CD4-positive, alpha-beta memory T cell (primary cell): ENCODE measurements at regions not wholly inside any gene's neighbourhood (a gene's known extent, or its start where the extent isn't known, plus 50 kb on each side); places are given as distances from the start of the nearest gene placed in this dataset.
"Not testable (repeated sequence)": the region's sequence is repeated elsewhere in the genome, so short reads cannot be mapped to it uniquely, and the experiment has no call there.

Experiments used
- CTCF ChIA-PET: fragments of 350-600 bp; sonication (Branson Sonifier 250); formaldehyde crosslinking; loops from one replicate; lab custom pipeline; 2021; ENCODE audit warnings: inconsistent platforms; ENCODE audit not compliant: partially characterized antibody; lab: Charles Lee
- POLR2A ChIA-PET: fragments of 350-600 bp; sonication (Branson Sonifier 250); formaldehyde crosslinking; loops from one replicate; lab custom pipeline; 2021; ENCODE audit not compliant: partially characterized antibody; lab: Charles Lee
- DNase-seq, 5 donors: peaks; one replicate each; pipeline versions ENCODE4 v3.0.0 to v3.0.0-alpha.2; 2020 to 2022; ENCODE audit warnings: mixed read lengths in 1 of 5
- H3K27ac ChIP-seq: one replicate; pipeline ENCODE4 v1.7.0; 2013; ENCODE audit warnings: low read depth, low read length
- H3K27me3 ChIP-seq: 2 replicates; pipeline ENCODE4 v1.7.0; 2013; ENCODE audit warnings: mild to moderate bottlenecking, low read length, moderate library complexity; ENCODE audit not compliant: insufficient read depth
- H3K36me3 ChIP-seq: 2 replicates; pipeline ENCODE4 v1.7.0; 2013; ENCODE audit warnings: mild to moderate bottlenecking, low read length, moderate library complexity; ENCODE audit not compliant: insufficient read depth
- H3K4me1 ChIP-seq: 2 replicates; pipeline ENCODE4 v1.7.0; 2013; ENCODE audit warnings: mild to moderate bottlenecking, low read length, moderate library complexity; ENCODE audit not compliant: insufficient read depth
- H3K4me3 ChIP-seq, 2 donors: one replicate each; pipeline ENCODE4 v1.7.0; 2013; ENCODE audit warnings: low read length in 2 of 2, mild to moderate bottlenecking in 1 of 2
- H3K9me3 ChIP-seq, 2 donors: one replicate each; pipeline ENCODE4 v1.7.0; 2013; ENCODE audit warnings: low read length in 2 of 2, control low read depth in 1 of 2; ENCODE audit not compliant: control insufficient read depth in 1 of 2
- H3K27ac Mint-ChIP-seq, 7 donors: one replicate each; pipeline ENCODE4 v1.8.0; 2020 to 2021; ENCODE audit warnings: mixed read lengths in 7 of 7, mild to moderate bottlenecking in 6 of 7, inconsistent platforms in 3 of 7, moderate library complexity in 3 of 7
- H3K27me3 Mint-ChIP-seq, 2 donors: one replicate each; pipeline ENCODE4 v1.8.0; 2020 to 2021; ENCODE audit warnings: mixed read lengths in 2 of 2
- H3K36me3 Mint-ChIP-seq, 2 donors: one replicate each; pipeline ENCODE4 v1.8.0; 2020 to 2021; ENCODE audit warnings: mixed read lengths in 2 of 2, inconsistent platforms in 1 of 2, mild to moderate bottlenecking in 1 of 2
- H3K4me1 Mint-ChIP-seq, 4 donors: one replicate each; pipeline ENCODE4 v1.8.0; 2020 to 2021; ENCODE audit warnings: mixed read lengths in 4 of 4, mild to moderate bottlenecking in 1 of 4
- H3K4me3 Mint-ChIP-seq, 8 donors: one replicate each; pipeline ENCODE4 v1.8.0; 2020 to 2021; ENCODE audit warnings: mixed read lengths in 8 of 8, mild to moderate bottlenecking in 7 of 8, moderate library complexity in 6 of 8, inconsistent platforms in 3 of 8
- H3K9me3 Mint-ChIP-seq, 8 donors: one replicate each; pipeline ENCODE4 v1.8.0; 2020 to 2021; ENCODE audit warnings: mixed read lengths in 8 of 8, mild to moderate bottlenecking in 5 of 8, inconsistent platforms in 3 of 8, moderate library complexity in 1 of 8
- intact Hi-C: fragments of 100-400 bp; cut with micrococcal nuclease; formaldehyde crosslinking; loops from one replicate; pipeline ENCODE4 v1.15.1; 2023

DNA sequence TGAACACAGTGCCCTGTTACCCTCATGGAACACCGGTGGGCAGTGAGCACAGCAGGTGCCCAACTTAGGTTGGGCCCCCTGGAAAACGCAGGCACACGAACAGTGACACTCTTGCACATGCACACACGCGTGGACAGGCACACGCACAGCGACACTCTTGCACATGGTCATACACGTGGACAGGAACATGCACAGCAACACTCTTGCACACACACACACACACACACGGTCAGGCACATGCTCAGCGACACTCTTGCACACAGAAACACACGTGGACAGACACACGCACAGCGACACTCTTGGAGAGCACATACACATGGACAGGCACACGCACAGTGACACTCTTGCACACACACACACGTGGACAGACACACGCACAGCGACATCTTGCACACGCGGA, 559.4 kb upstream of the ADAMTS16 start:
- H3K4me3 ChIP-seq = no peak overlapping the region
- no peaks in the 10 kb centered on the region for H3K4me1 ChIP-seq
- no peaks in the 10 kb centered on the region for H3K36me3 ChIP-seq
- H3K4me1 Mint-ChIP-seq = no peaks in the 10 kb centered on the region
- no peak for DNase-seq
- H3K27me3 Mint-ChIP-seq = no peaks in the 10 kb centered on the region
- peak overlapping the region in 1 of 7 donors; percentile 48 for H3K27ac Mint-ChIP-seq
- H3K27ac ChIP-seq = no peak overlapping the region
- ChIA-PET CTCF (no interaction called here), POLR2A (no interaction called here)
- intact Hi-C loops = no loop called here
- H3K4me3 Mint-ChIP-seq = no peak overlapping the region
- no peaks in the 10 kb centered on the region for H3K36me3 Mint-ChIP-seq
- no peaks in the 10 kb centered on the region for H3K9me3 ChIP-seq
- H3K27me3 ChIP-seq = no peaks in the 10 kb centered on the region
- H3K9me3 Mint-ChIP-seq = peaks cover 3 to 24% (median 16%) of the 10 kb centered on the region in 8 donors

DNA sequence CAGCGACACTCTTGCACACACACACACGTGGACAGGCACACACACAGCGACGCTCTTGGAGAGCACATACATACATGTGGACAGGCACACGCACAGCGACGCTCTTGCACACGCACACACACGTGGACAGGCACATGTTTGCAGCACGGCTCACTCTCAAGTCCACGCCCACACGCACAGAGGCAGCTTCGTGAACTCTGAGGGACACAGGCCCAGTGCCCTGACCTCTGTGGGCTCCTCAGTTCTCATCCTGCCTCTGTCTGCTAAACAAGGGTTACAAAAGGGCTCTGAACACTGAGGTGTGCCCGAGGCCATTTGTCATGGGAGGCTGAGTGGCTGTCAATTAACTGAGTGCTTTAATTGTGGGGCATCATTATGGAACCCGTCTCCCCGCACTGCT, 558.8 kb upstream of the ADAMTS16 start:
- no peak overlapping the region for H3K27ac Mint-ChIP-seq
- H3K36me3 ChIP-seq = no peaks in the 10 kb centered on the region
- H3K4me1 ChIP-seq = no peaks in the 10 kb centered on the region
- ChIA-PET CTCF (no interaction called here), POLR2A (no interaction called here)
- peaks cover 3 to 26% (median 16%) of the 10 kb centered on the region in 8 donors for H3K9me3 Mint-ChIP-seq
- H3K9me3 ChIP-seq = no peaks in the 10 kb centered on the region
- H3K4me1 Mint-ChIP-seq = no peaks in the 10 kb centered on the region
- no peaks in the 10 kb centered on the region for H3K36me3 Mint-ChIP-seq
- no peak overlapping the region for H3K4me3 Mint-ChIP-seq
- no peaks in the 10 kb centered on the region for H3K27me3 ChIP-seq
- no peak overlapping the region for H3K4me3 ChIP-seq
- H3K27me3 Mint-ChIP-seq = no peaks in the 10 kb centered on the region
- intact Hi-C loops = no loop called here
- H3K27ac ChIP-seq = no peak overlapping the region
- no peak for DNase-seq

DNA sequence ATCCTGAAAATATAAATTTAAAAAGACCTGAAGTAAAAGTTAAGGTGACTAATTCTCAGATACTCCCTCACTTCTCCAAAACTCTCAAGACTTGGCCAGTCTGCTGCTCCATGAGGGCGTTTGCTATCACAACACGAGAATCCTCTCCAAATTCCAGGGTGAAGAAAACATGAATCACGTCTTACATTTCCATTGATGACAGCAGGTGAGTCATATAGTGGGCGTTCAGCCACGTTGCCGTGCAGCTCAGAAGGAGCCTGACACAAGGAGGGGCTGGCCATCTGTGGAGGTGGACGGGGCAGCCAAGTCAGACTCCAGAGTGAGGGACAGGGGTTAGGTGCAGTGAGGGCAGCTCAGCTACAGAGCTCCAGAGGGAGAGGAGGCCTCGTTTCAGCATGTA, 555.1 kb upstream of the ADAMTS16 start:
- Histone ChIP-seq H3K27ac (no peak overlapping the region), H3K9me3 (no peaks in the 10 kb centered on the region), H3K27me3 (no peaks in the 10 kb centered on the region), H3K4me3 (no peak overlapping the region), H3K36me3 (no peaks in the 10 kb centered on the region), H3K4me1 (no peaks in the 10 kb centered on the region)
- intact Hi-C loops = no loop called here
- no peak for DNase-seq
- Mint-ChIP-seq H3K4me3 (no peak overlapping the region), H3K36me3 (no peaks in the 10 kb centered on the region), H3K4me1 (no peaks in the 10 kb centered on the region), H3K27ac (no peak overlapping the region), H3K9me3 (peaks cover 0 to 29% (median 12%) of the 10 kb centered on the region in 8 donors), H3K27me3 (no peaks in the 10 kb centered on the region)
- POLR2A ChIA-PET = no interaction called here
- CTCF ChIA-PET = no interaction called here

DNA sequence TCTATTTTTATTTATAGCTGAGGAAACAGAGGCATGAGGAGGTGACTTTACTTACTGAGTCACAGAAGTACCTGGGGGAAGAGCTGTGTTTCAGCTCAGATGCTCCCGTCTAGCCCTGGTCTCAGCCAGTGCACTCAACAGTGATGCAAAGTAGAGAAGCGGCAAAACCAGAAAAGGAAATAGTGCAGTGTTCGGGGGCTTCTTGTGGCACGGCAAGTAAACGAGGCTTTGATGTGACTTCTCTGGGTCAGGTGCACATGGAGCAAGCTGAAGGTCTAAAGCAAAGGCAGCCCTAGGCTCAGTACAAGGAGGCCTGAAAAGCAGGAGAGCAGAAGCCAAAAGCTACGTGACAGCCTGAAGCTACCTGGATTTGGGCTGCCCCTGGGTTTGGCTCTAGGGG, 526.7 kb upstream of the ADAMTS16 start:
- Mint-ChIP-seq H3K27ac (no peak overlapping the region), H3K9me3 (peaks cover 2 to 34% (median 17%) of the 10 kb centered on the region in 8 donors), H3K4me3 (no peak overlapping the region), H3K27me3 (no peaks in the 10 kb centered on the region), H3K36me3 (no peaks in the 10 kb centered on the region), H3K4me1 (no peaks in the 10 kb centered on the region)
- no peak overlapping the region for H3K27ac ChIP-seq
- DNase-seq = no peak
- no peak overlapping the region for H3K4me3 ChIP-seq
- H3K9me3 ChIP-seq = no peaks in the 10 kb centered on the region
- POLR2A ChIA-PET = no interaction called here
- no peaks in the 10 kb centered on the region for H3K36me3 ChIP-seq
- no peaks in the 10 kb centered on the region for H3K4me1 ChIP-seq
- intact Hi-C loops = no loop called here
- CTCF ChIA-PET = no interaction called here
- no peaks in the 10 kb centered on the region for H3K27me3 ChIP-seq

DNA sequence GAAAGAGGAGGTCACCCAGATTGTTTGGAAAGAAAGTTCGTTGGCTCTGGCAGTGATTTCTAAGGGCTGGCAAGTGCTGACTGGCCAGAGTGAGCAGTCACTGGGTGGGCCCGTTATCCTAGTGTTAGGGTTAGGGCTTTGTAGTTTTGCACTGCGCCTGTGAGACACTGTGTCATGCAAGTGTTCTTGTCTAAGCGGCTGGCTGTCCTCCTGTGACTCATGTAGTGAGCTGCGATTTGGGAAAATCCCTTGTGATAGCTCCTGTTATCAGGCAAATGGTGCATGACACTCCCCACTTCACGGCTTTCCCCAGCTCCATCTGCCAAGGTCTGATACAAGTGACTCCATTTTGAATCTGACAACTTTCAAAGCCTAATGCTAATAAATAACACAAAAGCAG, 526.0 kb upstream of the ADAMTS16 start:
- H3K36me3 ChIP-seq = no peaks in the 10 kb centered on the region
- H3K4me1 ChIP-seq = no peaks in the 10 kb centered on the region
- H3K4me1 Mint-ChIP-seq = no peaks in the 10 kb centered on the region
- H3K27ac Mint-ChIP-seq = no peak overlapping the region
- no peak overlapping the region for H3K27ac ChIP-seq
- intact Hi-C loops = no loop called here
- H3K9me3 Mint-ChIP-seq = peaks cover 2 to 34% (median 15%) of the 10 kb centered on the region in 8 donors
- POLR2A ChIA-PET = no interaction called here
- no peak overlapping the region for H3K4me3 Mint-ChIP-seq
- H3K27me3 ChIP-seq = no peaks in the 10 kb centered on the region
- no peak overlapping the region for H3K4me3 ChIP-seq
- CTCF ChIA-PET = no interaction called here
- no peak for DNase-seq
- H3K27me3 Mint-ChIP-seq = no peaks in the 10 kb centered on the region
- no peaks in the 10 kb centered on the region for H3K36me3 Mint-ChIP-seq
- no peaks in the 10 kb centered on the region for H3K9me3 ChIP-seq

DNA sequence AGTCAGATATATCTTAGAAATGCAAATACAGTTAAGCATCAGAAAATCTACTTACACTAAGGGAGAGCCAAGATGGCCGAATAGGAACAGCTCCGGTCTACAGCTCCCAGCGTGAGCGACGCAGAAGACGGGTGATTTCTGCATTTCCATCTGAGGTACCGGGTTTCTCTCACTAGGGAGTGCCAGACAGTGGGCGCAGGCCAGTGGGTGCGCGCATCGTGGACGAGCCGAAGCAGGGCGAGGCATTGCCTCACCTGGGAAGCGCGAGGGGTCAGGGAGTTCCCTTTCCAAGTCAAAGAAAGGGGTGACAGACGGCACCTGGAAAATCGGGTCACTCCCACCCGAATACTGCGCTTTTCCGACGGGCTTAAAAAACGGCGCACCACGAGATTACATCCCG, 524.8 kb upstream of the ADAMTS16 start:
- peaks cover 2 to 30% (median 12%) of the 10 kb centered on the region in 8 donors for H3K9me3 Mint-ChIP-seq
- H3K4me1 ChIP-seq, intact Hi-C loops, H3K27me3 ChIP-seq, H3K4me3 Mint-ChIP-seq, H3K36me3 Mint-ChIP-seq, H3K27ac Mint-ChIP-seq, H3K27me3 Mint-ChIP-seq, POLR2A ChIA-PET, H3K36me3 ChIP-seq, H3K9me3 ChIP-seq, DNase-seq, H3K4me3 ChIP-seq, CTCF ChIA-PET, H3K27ac ChIP-seq, H3K4me1 Mint-ChIP-seq: not testable (repeated sequence)

DNA sequence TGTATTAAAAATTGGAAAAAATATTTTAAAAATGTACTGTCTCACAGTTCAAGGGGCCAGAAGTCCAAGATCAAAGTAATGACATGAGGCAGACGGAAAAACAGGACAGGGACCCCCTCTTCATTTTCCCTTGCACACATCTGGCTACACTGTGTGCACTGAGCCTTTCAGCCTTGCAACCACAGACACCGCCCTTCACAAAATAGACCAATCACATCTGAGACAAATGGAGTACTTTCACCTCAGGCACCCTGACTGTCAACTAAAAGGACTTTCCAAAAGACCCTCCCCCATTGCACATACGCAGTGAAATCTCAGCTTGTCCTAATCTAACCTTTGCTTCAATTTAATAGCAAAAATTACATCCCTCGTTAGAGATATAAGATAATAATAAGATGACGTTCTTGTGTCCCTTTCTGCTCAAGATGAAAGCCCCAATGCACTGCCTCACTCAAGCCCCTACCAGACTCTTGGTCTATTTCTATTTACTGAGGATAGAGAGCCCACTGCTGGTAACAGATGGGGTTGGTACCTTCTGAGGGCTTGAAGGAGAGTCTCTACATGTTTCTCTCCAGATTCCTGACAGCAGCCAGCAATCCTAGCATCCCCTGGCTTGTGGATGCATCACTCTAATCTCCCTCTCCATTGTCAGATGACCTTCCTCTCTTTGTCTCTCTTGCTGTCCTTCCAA, 514.8 kb upstream of the ADAMTS16 start:
- H3K4me3 Mint-ChIP-seq = no peak overlapping the region
- no peaks in the 10 kb centered on the region for H3K36me3 ChIP-seq
- no peaks in the 10 kb centered on the region for H3K4me1 ChIP-seq
- H3K4me3 ChIP-seq = no peak overlapping the region
- H3K27ac ChIP-seq = no peak overlapping the region
- H3K27ac Mint-ChIP-seq = no peak overlapping the region
- no peaks in the 10 kb centered on the region for H3K9me3 ChIP-seq
- no peak for DNase-seq
- ChIA-PET POLR2A (no interaction called here), CTCF (no interaction called here)
- intact Hi-C loops = no loop called here
- no peaks in the 10 kb centered on the region for H3K4me1 Mint-ChIP-seq
- no peaks in the 10 kb centered on the region for H3K27me3 Mint-ChIP-seq
- no peaks in the 10 kb centered on the region for H3K27me3 ChIP-seq
- no peaks in the 10 kb centered on the region for H3K36me3 Mint-ChIP-seq
- peaks cover 0 to 31% (median 10%) of the 10 kb centered on the region in 8 donors for H3K9me3 Mint-ChIP-seq

DNA sequence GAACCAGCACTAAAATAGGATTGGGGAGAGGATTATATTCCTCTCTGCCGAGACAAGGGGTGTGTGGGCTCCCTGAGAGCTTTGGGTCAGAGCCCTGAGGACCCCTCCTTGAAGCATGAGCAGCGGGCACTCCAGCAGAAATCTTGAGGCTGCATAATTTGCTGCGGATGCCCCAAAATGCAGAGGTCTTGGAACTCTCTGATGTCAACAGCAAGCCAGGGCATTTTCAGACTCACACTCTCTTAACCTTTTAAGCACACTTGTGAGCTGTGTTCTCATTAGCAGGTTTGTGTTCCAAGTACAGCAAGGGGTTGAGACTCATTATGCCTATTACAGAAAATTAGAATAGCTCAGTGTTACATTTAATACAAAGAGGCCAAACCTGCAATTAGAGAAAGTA, 513.0 kb upstream of the ADAMTS16 start:
- Mint-ChIP-seq H3K36me3 (no peaks in the 10 kb centered on the region), H3K4me3 (no peak overlapping the region), H3K9me3 (peaks cover 0 to 40% (median 12%) of the 10 kb centered on the region in 8 donors), H3K27me3 (no peaks in the 10 kb centered on the region), H3K27ac (no peak overlapping the region), H3K4me1 (no peaks in the 10 kb centered on the region)
- ChIA-PET CTCF (no interaction called here), POLR2A (no interaction called here)
- DNase-seq = no peak
- no peak overlapping the region for H3K4me3 ChIP-seq
- H3K36me3 ChIP-seq = no peaks in the 10 kb centered on the region
- H3K9me3 ChIP-seq = no peaks in the 10 kb centered on the region
- no peaks in the 10 kb centered on the region for H3K27me3 ChIP-seq
- H3K4me1 ChIP-seq = no peaks in the 10 kb centered on the region
- no peak overlapping the region for H3K27ac ChIP-seq
- intact Hi-C loops = no loop called here
